SK-N-SH (cell line): ENCODE measurements at regions not wholly inside any gene's neighbourhood (a gene's known extent, or its start where the extent isn't known, plus 50 kb on each side); places are given as distances from the start of the nearest gene placed in this dataset.
"Not testable (repeated sequence)": the region's sequence is repeated elsewhere in the genome, so short reads cannot be mapped to it uniquely, and the experiment has no call there.

Experiments used
- CTCF ChIA-PET: fragments of 300-600, 350-600 bp; formaldehyde crosslinking; extraction: SDS; loops from one replicate; lab custom pipeline; 2021; lab: Yijun Ruan, JAX
- POLR2A ChIA-PET: fragments of 350-600 bp; sonication (Branson Sonifier 250); formaldehyde crosslinking; extraction: SDS; loops from one replicate; lab custom pipeline; 2020; ENCODE audit warnings: antibody characterized with exemption, inconsistent platforms; lab: Yijun Ruan, JAX
- DNase-seq: peaks from one replicate; pipeline ENCODE4 v3.0.0; 2012
- H2AFZ ChIP-seq: fragments of 200-600 bp; sonication (generic); 2 replicates; pipeline ENCODE4 v1.8.1; 2016; ENCODE audit warnings: antibody characterized with exemption, mild to moderate bottlenecking, low read depth
- H3F3A ChIP-seq: fragments of 200-600 bp; sonication (generic); replicated peaks from 2 replicates; pipeline ENCODE3; 2016; ENCODE audit warnings: antibody characterized with exemption, mild to moderate bottlenecking; ENCODE audit not compliant: insufficient read depth
- H3K27ac ChIP-seq, 2 experiments: fragments of 200-500 bp in 1 of 2; fragments of 200-600 bp in 1 of 2; sonication (Bioruptor generic) in 1 of 2; sonication (generic), shearing (Covaris generic) in 1 of 2; 2 replicates each; pipeline versions ENCODE4 v1.5.1 to v1.6.1; 2014 to 2016; ENCODE audit warnings: low read depth in 2 of 2, inconsistent platforms in 1 of 2, low read length in 1 of 2, mild to moderate bottlenecking in 1 of 2, mixed read lengths in 1 of 2
- H3K27me3 ChIP-seq: fragments of 200-600 bp; sonication (generic), shearing (Covaris generic); 2 replicates; pipeline ENCODE4 v1.6.1; 2016; ENCODE audit warnings: mixed run types; ENCODE audit not compliant: insufficient read depth
- H3K36me3 ChIP-seq, 2 experiments: fragments of 200-500 bp in 1 of 2; fragments of 200-600 bp in 1 of 2; sonication (Bioruptor generic) in 1 of 2; sonication (generic) in 1 of 2; replicated peaks in 1 of 2; 2 replicates each; pipeline versions ENCODE3 to v1.5.1; 2014 to 2016; ENCODE audit warnings: low read length in 1 of 2, mild to moderate bottlenecking in 1 of 2; ENCODE audit not compliant: insufficient read depth in 2 of 2, control insufficient read depth in 1 of 2
- H3K4me1 ChIP-seq, 2 experiments: fragments of 200-500 bp in 1 of 2; fragments of 200-600 bp in 1 of 2; sonication (Bioruptor generic) in 1 of 2; sonication (generic), shearing (Covaris generic) in 1 of 2; 2 replicates each; pipeline versions ENCODE4 v1.5.1 to v1.6.1; 2014 to 2016; ENCODE audit warnings: low read depth in 1 of 2, low read length in 1 of 2, mixed run types in 1 of 2; ENCODE audit not compliant: insufficient read depth in 2 of 2, control insufficient read depth in 1 of 2
- H3K4me2 ChIP-seq: fragments of 200-600 bp; sonication (generic), shearing (Covaris generic); 2 replicates; pipeline ENCODE4 v1.6.1; 2017; ENCODE audit warnings: mixed run types
- H3K4me3 ChIP-seq, 2 experiments: fragments of 200-500 bp in 1 of 2; fragments of 200-600 bp in 1 of 2; sonication (Bioruptor generic) in 1 of 2; sonication (generic), shearing (Covaris generic) in 1 of 2; 2 replicates each; pipeline versions ENCODE4 v1.5.1 to v1.8.1; 2014 to 2016; ENCODE audit warnings: low read depth in 2 of 2, inconsistent platforms in 1 of 2, low read length in 1 of 2, mild to moderate bottlenecking in 1 of 2, mixed read lengths in 1 of 2, moderate library complexity in 1 of 2
- H3K79me2 ChIP-seq: fragments of 200-600 bp; sonication (generic); 2 replicates; pipeline ENCODE4 v1.8.1; 2017; ENCODE audit warnings: mild to moderate bottlenecking; ENCODE audit not compliant: insufficient read depth
- H3K9ac ChIP-seq: fragments of 200-600 bp; sonication (generic); 2 replicates; pipeline ENCODE4 v1.6.1; 2017; ENCODE audit warnings: mixed run types
- H3K9me2 ChIP-seq: fragments of 200-600 bp; sonication (generic); 2 replicates; pipeline ENCODE4 v1.6.1; 2017; ENCODE audit warnings: mixed run types
- H3K9me3 ChIP-seq: fragments of 200-600 bp; sonication (generic); 2 replicates; pipeline ENCODE4 v1.6.1; 2017; ENCODE audit warnings: mixed run types, mild to moderate bottlenecking, moderate library complexity
- H4K20me1 ChIP-seq: fragments of 200-600 bp; sonication (generic); 2 replicates; pipeline ENCODE4 v1.6.1; 2017; ENCODE audit warnings: mild to moderate bottlenecking, mixed run types; ENCODE audit not compliant: insufficient read depth
- CHD2 ChIP-seq: fragments of 150-350 bp; IDR thresholded peaks from 2 replicates; pipeline ENCODE4 v1.6.1; 2018; ENCODE audit warnings: low read length; ENCODE audit not compliant: partially characterized antibody
- GABPA ChIP-seq: IDR thresholded peaks from 2 replicates; pipeline ENCODE4 v1.4.0; 2012; ENCODE audit warnings: low read depth, mild to moderate bottlenecking
- JUND ChIP-seq: IDR thresholded peaks from 2 replicates; pipeline ENCODE4 v1.4.0; 2012
- NRF1 ChIP-seq: IDR thresholded peaks from 2 replicates; pipeline ENCODE4 v1.6.1; 2012; ENCODE audit warnings: low read depth, mild to moderate bottlenecking, low read length
- RFX5 ChIP-seq: IDR thresholded peaks from 2 replicates; pipeline ENCODE4 v1.6.1; 2012; ENCODE audit warnings: mild to moderate bottlenecking, improper control_type of control experiment, low read length
- RXRA ChIP-seq: IDR thresholded peaks from 2 replicates; pipeline ENCODE4 v1.4.0; 2012; ENCODE audit warnings: low read depth, mild to moderate bottlenecking, borderline replicate concordance
- SIN3A ChIP-seq: IDR thresholded peaks from 2 replicates; pipeline ENCODE4 v1.6.1; 2012; ENCODE audit warnings: low read depth, mild to moderate bottlenecking, low read length, moderate library complexity, borderline replicate concordance
- SMC3 ChIP-seq: IDR thresholded peaks from 2 replicates; pipeline ENCODE4 v1.6.1; 2012; ENCODE audit warnings: low read depth, low read length, improper control_type of control experiment
- TAF1 ChIP-seq: IDR thresholded peaks from 2 replicates; pipeline ENCODE4 v1.6.1; 2012; ENCODE audit warnings: low read depth, mild to moderate bottlenecking, low read length, moderate library complexity, borderline replicate concordance
- TCF12 ChIP-seq: IDR thresholded peaks from 2 replicates; pipeline ENCODE4 v1.4.0; 2012
- TEAD4 ChIP-seq: IDR thresholded peaks from 2 replicates; pipeline ENCODE4 v1.4.0; 2012; ENCODE audit warnings: mild to moderate bottlenecking, borderline replicate concordance; ENCODE audit not compliant: insufficient read depth
- YY1 ChIP-seq: IDR thresholded peaks from 2 replicates; pipeline ENCODE4 v1.4.0; 2012; ENCODE audit warnings: low read depth, mild to moderate bottlenecking
- WGBS: methylation state at CpG from one replicate; pipeline ENCODE4 v1.1.6; 2017; ENCODE audit warnings: low lambda C conversion rate; 5-methylcytosine and 5-hydroxymethylcytosine counted together
- TF ChIP-seq, protein P1 (sequence below): fragments of 150-350 bp; IDR thresholded peaks from 2 replicates; pipeline ENCODE4 v1.6.1; 2017; ENCODE audit warnings: antibody characterized with exemption, low read length, low read depth, borderline replicate concordance
- TF ChIP-seq, protein P2 (sequence below): IDR thresholded peaks from 2 replicates; pipeline ENCODE4; 2012
- TF ChIP-seq, protein P3 (sequence below): fragments of 200-600 bp; sonication (generic); IDR thresholded peaks from 2 replicates; pipeline ENCODE4 v1.6.1; 2017; ENCODE audit warnings: antibody characterized with exemption, mild to moderate bottlenecking, moderate library complexity

DNA sequence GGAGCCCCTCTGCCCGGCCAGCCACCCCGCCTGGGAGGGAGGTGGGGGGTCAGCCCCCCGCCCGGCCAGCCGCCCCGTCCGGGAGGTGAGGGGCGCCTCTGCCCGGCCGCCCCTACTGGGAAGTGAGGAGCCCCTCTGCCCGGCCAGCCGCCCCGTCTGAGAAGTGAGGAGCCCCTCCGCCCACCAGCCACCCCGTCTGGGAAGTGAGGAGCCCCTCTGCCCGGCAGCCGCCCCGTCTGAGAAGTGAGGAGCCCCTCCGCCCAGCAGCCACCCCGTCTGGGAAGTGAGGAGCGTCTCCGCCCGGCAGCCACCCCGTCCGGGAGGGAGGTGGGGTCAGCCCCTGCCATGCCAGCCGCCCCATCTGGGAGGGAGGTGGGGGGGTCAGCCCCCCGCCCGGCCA lies 102.8 kb downstream of the ID4 start:
- H3K9ac ChIP-seq, H3K9me2 ChIP-seq, H4K20me1 ChIP-seq, H3K36me3 ChIP-seq, H3K4me3 ChIP-seq, H3K9me3 ChIP-seq, H3K27ac ChIP-seq, H3K79me2 ChIP-seq, H3K4me2 ChIP-seq, H3K4me1 ChIP-seq, H2AFZ ChIP-seq, CTCF ChIA-PET, POLR2A ChIA-PET, H3K27me3 ChIP-seq, DNase-seq, H3F3A ChIP-seq: not testable (repeated sequence)
- 90% methylated on average over 2 of the region's 28 CpGs for WGBS

DNA sequence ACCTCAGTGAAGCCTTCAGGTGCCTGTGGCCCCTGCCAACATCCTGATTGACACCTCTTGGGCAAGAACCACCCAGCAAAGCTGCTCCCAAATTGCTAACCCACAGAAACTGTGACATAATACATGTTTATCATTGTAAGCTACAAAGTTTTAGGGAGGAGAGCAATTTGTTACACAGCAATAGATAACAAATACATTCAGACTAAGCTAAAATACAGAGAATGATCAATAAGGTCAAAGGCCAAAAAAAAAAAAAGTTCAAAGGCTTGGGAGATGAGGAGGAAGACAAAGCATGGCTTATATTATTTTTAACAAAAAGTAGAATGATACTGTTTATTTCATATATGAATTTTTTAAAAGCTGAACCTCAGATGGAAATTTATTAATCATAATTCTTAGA lies 105.9 kb downstream of the ID4 start:
- no peak for TF ChIP-seq NRF1
- TF ChIP-seq TAF1, result no peak
- Histone ChIP-seq H3K4me1 (no peaks in the 10 kb centered on the region), H3K27me3 (no peaks in the 10 kb centered on the region), H3K79me2 (no peaks in the 10 kb centered on the region), H3K36me3 (no peaks in the 10 kb centered on the region), H3K4me2 (no peak overlapping the region), H3K9me3 (no peaks in the 10 kb centered on the region), H3K27ac (no peak overlapping the region), H4K20me1 (no peaks in the 10 kb centered on the region), H3K4me3 (no peak overlapping the region), H3K9me2 (no peaks in the 10 kb centered on the region), H2AFZ (no peak overlapping the region), H3F3A (no peaks in the 10 kb centered on the region), H3K9ac (no peak overlapping the region)
- no peak for DNase-seq
- ChIA-PET POLR2A (no interaction called here), CTCF (no interaction called here)

DNA sequence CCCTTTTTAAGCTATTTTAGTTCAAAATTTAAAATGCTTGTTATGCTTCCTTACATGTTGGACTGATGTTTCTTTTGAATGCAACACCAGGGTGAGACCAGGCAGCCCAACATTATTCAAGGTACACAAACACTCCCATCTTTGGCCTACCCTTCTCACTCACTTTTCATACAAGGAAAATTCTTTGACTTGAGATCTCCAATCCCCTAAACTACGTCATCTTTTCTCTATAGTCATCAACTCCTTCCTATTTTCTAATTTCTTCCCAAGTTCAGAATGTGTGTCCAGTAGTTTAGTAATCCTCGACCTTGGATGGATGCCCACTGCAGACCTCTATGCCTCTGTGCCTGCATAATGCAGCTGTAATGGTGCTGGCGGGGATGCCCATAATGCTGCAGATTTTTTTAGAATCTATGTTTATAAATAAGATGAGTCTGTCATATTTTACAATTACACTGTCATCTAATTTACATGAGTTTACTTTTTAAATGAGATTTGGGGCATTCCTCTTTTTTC lies 108.7 kb downstream of the ID4 start:
- whole genome bisulfite sequencing, result 4% methylated on average over 3 of the region's 3 CpGs
- Histone ChIP-seq H3K9me2 (no peaks in the 10 kb centered on the region), H2AFZ (no peak overlapping the region), H3K27ac (no peak overlapping the region), H3K9ac (no peak overlapping the region), H3F3A (no peaks in the 10 kb centered on the region), H3K4me3 (no peak overlapping the region), H4K20me1 (no peaks in the 10 kb centered on the region), H3K4me1 (no peaks in the 10 kb centered on the region), H3K27me3 (no peaks in the 10 kb centered on the region), H3K4me2 (no peak overlapping the region), H3K9me3 (no peaks in the 10 kb centered on the region), H3K79me2 (no peaks in the 10 kb centered on the region), H3K36me3 (no peaks in the 10 kb centered on the region)
- CTCF ChIA-PET, result no interaction called here
- no peak for DNase-seq
- POLR2A ChIA-PET, result no interaction called here
- TF ChIP-seq RFX5 (no peak), SIN3A (no peak), CHD2 (no peak), TCF12 (no peak), TAF1 (no peak), GABPA (no peak), YY1 (no peak), SMC3 (no peak), RXRA (no peak), TEAD4 (no peak), JUND (no peak)
- TF ChIP-seq, protein P1, sequence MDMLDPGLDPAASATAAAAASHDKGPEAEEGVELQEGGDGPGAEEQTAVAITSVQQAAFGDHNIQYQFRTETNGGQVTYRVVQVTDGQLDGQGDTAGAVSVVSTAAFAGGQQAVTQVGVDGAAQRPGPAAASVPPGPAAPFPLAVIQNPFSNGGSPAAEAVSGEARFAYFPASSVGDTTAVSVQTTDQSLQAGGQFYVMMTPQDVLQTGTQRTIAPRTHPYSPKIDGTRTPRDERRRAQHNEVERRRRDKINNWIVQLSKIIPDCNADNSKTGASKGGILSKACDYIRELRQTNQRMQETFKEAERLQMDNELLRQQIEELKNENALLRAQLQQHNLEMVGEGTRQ, result no peak
- TF ChIP-seq, protein P2, sequence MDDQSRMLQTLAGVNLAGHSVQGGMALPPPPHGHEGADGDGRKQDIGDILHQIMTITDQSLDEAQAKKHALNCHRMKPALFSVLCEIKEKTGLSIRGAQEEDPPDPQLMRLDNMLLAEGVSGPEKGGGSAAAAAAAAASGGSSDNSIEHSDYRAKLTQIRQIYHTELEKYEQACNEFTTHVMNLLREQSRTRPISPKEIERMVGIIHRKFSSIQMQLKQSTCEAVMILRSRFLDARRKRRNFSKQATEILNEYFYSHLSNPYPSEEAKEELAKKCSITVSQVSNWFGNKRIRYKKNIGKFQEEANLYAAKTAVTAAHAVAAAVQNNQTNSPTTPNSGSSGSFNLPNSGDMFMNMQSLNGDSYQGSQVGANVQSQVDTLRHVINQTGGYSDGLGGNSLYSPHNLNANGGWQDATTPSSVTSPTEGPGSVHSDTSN, result no peak
- TF ChIP-seq, protein P3, sequence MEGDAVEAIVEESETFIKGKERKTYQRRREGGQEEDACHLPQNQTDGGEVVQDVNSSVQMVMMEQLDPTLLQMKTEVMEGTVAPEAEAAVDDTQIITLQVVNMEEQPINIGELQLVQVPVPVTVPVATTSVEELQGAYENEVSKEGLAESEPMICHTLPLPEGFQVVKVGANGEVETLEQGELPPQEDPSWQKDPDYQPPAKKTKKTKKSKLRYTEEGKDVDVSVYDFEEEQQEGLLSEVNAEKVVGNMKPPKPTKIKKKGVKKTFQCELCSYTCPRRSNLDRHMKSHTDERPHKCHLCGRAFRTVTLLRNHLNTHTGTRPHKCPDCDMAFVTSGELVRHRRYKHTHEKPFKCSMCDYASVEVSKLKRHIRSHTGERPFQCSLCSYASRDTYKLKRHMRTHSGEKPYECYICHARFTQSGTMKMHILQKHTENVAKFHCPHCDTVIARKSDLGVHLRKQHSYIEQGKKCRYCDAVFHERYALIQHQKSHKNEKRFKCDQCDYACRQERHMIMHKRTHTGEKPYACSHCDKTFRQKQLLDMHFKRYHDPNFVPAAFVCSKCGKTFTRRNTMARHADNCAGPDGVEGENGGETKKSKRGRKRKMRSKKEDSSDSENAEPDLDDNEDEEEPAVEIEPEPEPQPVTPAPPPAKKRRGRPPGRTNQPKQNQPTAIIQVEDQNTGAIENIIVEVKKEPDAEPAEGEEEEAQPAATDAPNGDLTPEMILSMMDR, result no peak
